Type B pancreatic cell (in vitro differentiated cells): ENCODE measurements at regions not wholly inside any gene's neighbourhood (a gene's known extent, or its start where the extent isn't known, plus 50 kb on each side); places are given as distances from the start of the nearest gene placed in this dataset.

Source experiments
- DNase-seq: peaks from one replicate; pipeline ENCODE4 v3.0.0; 2021; ENCODE audit warnings: mixed read lengths; ENCODE audit not compliant: unreplicated experiment; ENCODE audit errors: extremely low spot score
- H3K27ac Mint-ChIP-seq: 2 replicates; pipeline ENCODE4 v1.8.0; 2021; ENCODE audit warnings: mild to moderate bottlenecking, mixed read lengths
- H3K27me3 Mint-ChIP-seq: 2 replicates; pipeline ENCODE4 v1.8.0; 2021; ENCODE audit warnings: mixed read lengths
- H3K36me3 Mint-ChIP-seq: 2 replicates; pipeline ENCODE4 v1.8.0; 2021; ENCODE audit warnings: mixed read lengths
- H3K4me1 Mint-ChIP-seq: one replicate; pipeline ENCODE4 v1.8.0; 2021; ENCODE audit warnings: mixed read lengths; ENCODE audit not compliant: unreplicated experiment
- H3K4me3 Mint-ChIP-seq: 2 replicates; pipeline ENCODE4 v1.8.0; 2021; ENCODE audit warnings: mild to moderate bottlenecking, mixed read lengths
- H3K9me3 Mint-ChIP-seq: 2 replicates; pipeline ENCODE4 v1.8.0; 2021; ENCODE audit warnings: mixed read lengths
- CTCF ChIP-seq: fragments of 200-600 bp; sonication (generic); conservative IDR thresholded peaks from 2 replicates; pipeline ENCODE4 v1.5.0; 2021; ENCODE audit warnings: antibody characterized with exemption, mild to moderate bottlenecking

DNA sequence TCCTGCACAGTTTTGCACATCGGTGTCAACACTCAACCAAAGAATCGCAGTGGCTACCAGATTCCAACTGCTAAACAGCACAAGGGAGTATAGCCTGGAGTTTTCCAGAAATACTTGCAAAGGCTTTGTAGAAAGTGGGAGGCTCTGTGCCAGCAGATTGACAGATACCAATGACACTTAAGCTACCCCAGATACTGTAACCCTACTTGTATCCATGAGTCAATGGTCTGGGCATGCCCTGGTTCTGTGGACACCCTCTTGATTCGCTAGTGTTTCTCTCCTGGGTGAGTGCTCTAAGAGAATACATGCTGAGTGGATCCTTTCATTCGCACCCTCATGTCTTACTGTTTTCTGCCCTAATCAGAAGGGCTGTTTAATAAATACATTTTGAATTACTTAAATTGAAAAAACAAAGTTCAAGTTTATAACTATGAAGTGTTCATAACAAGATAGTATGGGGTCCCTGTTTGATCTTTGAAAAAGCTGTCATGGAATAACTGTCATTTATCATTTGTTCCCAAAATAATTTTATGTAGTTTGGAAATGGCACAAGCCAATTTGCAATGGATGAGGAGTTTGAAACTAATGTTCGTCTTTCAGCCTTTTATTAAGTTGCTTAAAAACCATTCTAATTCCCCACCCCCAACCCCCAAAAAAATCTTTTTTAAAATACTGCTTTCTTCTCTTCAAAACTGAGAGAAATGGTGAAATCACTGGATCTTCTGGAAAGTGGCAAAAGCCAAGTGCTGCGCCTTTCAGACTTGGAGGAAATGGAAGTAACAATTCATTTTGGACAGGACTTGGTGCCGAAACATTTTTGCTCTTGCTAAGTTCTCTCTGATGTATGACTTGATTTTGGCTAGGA, 600.5 kb upstream of the TENM4 start:
- H3K27ac Mint-ChIP-seq = no peak overlapping the region
- H3K27me3 Mint-ChIP-seq = no peaks in the 10 kb centered on the region
- H3K4me3 Mint-ChIP-seq = no peak overlapping the region
- no peaks in the 10 kb centered on the region for H3K9me3 Mint-ChIP-seq
- TF ChIP-seq CTCF = no peak
- H3K4me1 Mint-ChIP-seq = no peaks in the 10 kb centered on the region
- no peak for DNase-seq
- H3K36me3 Mint-ChIP-seq = no peaks in the 10 kb centered on the region

DNA sequence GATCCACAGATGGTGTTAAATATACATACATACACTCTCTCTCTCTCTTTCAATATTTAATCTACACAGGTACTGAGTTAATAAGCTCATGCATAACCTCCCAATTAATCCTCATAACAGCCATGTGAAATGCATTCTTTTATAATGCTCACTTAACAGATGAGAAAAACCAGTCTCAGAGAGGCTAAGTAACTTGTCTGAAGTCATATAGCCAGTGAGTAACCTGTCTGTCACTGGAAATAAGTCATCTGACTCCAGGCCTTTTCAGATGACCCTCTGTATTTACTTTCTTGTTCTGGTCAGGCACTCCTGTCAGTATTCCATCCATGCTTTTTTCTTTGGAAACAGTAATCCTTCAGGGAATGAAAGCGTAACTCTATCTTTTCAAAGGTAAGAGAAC, 594.0 kb upstream of the TENM4 start:
- Mint-ChIP-seq H3K27me3 (no peaks in the 10 kb centered on the region), H3K27ac (no peak overlapping the region)

DNA sequence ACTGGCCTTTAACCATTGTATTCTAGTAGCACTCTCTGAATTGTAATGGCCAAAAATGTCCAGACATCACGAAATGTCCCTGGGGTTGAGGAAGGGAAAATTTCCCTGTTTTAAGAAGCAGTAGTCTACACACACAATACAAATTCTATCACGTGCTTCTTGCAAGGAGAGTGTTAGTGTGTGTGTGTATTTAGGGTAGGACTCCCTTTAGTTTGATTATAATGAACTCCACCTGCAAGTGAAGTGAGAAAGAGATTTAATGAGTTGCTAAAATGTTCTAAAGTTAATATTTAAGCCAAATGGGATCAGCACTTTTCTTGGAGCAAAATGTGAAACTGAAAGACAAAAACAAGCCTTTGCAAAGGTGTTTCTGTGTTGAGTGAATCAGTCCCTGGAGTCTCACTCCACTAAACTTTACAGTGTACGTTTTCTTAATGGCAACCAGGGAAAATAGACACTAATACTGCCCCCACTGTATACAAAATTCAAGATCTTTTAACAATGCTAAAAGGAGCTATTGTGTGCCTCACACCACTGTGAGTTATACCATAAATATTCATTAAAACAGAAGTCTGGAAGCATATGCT, 590.3 kb upstream of the TENM4 start:
- Mint-ChIP-seq H3K4me1 (peaks cover 15% of the 10 kb centered on the region), H3K4me3 (no peak overlapping the region), H3K36me3 (no peaks in the 10 kb centered on the region), H3K9me3 (no peaks in the 10 kb centered on the region), H3K27me3 (no peaks in the 10 kb centered on the region), H3K27ac (peak overlapping the region; percentile 48)
- no peak for DNase-seq
- TF ChIP-seq CTCF = no peak

More for the DNA sequence above, 594.0 kb upstream of the TENM4 start:
- Mint-ChIP-seq H3K9me3 (no peaks in the 10 kb centered on the region), H3K36me3 (no peaks in the 10 kb centered on the region), H3K4me3 (no peak overlapping the region), H3K4me1 (peaks cover 15% of the 10 kb centered on the region)
- no peak for DNase-seq
- TF ChIP-seq CTCF = no peak

GRCh38 chr11:80028998-80029397, 588.2 kb upstream of the TENM4 start:
- Mint-ChIP-seq H3K27ac (no peak overlapping the region), H3K4me1 (peaks cover 9% of the 10 kb centered on the region), H3K36me3 (no peaks in the 10 kb centered on the region), H3K4me3 (no peak overlapping the region), H3K9me3 (no peaks in the 10 kb centered on the region), H3K27me3 (no peaks in the 10 kb centered on the region)
- no peak for TF ChIP-seq CTCF
- no peak for DNase-seq

GRCh38 chr11:80024119-80024518, 583.3 kb upstream of the TENM4 start:
- DNase-seq = no peak
- Mint-ChIP-seq H3K4me3 (no peak overlapping the region), H3K27me3 (no peaks in the 10 kb centered on the region)

More at GRCh38 chr11:80024119-80024518, 583.3 kb upstream of the TENM4 start:
- H3K9me3 Mint-ChIP-seq = no peaks in the 10 kb centered on the region
- H3K4me1 Mint-ChIP-seq = no peaks in the 10 kb centered on the region
- TF ChIP-seq CTCF = no peak
- no peaks in the 10 kb centered on the region for H3K36me3 Mint-ChIP-seq
- no peak overlapping the region for H3K27ac Mint-ChIP-seq
